ENCODE measurements at regions not wholly inside any gene's neighbourhood (a gene's known extent, or its start where the extent isn't known, plus 50 kb on each side); places are given as distances from the start of the nearest gene placed in this dataset.

- no peaks in the 10 kb centered on the region for H3K9me3 ChIP-seq (ENCODE audit: low read depth, low read length)
- H3K4me3 ChIP-seq (ENCODE audit: insufficient read depth, low read length), result no peak overlapping the region
- no peak overlapping the region for H2AFZ ChIP-seq (ENCODE audit: low read length)
- H3K4me1 ChIP-seq (ENCODE audit: insufficient read depth, low read length), result no peaks in the 10 kb centered on the region
- no peaks in the 10 kb centered on the region for H4K20me1 ChIP-seq (ENCODE audit: insufficient read depth, low read length)
- H3K4me2 ChIP-seq (ENCODE audit: insufficient read depth, low read length), result no peak overlapping the region
- no peaks in the 10 kb centered on the region for H3K79me2 ChIP-seq (ENCODE audit: insufficient read depth, low read length)
- no peaks in the 10 kb centered on the region for H3K36me3 ChIP-seq (ENCODE audit: insufficient read depth, low read length)
- no peak for DNase-seq (ENCODE audit: insufficient read length, low spot score, missing footprints)
- H3K27ac ChIP-seq (ENCODE audit: low read depth, low read length), result no peak overlapping the region
- no peaks in the 10 kb centered on the region for H3K27me3 ChIP-seq (ENCODE audit: insufficient read depth, low read length)
- no peak for TF ChIP-seq CTCF (IDR thresholded peaks at IDR 0.05; ENCODE audit: extremely low read depth, low read depth, low read length)
Measured at GRCh38 chr11:134675983-134676382, 263.9 kb upstream of the B3GAT1 start.

GRCh38 chr11:134674974-134675373, 262.9 kb upstream of the B3GAT1 start:
- H4K20me1 ChIP-seq (ENCODE audit: insufficient read depth, low read length), result no peaks in the 10 kb centered on the region
- no peaks in the 10 kb centered on the region for H3K9me3 ChIP-seq (ENCODE audit: low read depth, low read length)
- no peak overlapping the region for H2AFZ ChIP-seq (ENCODE audit: low read length)
- H3K27me3 ChIP-seq (ENCODE audit: insufficient read depth, low read length), result no peaks in the 10 kb centered on the region
- no peak overlapping the region for H3K27ac ChIP-seq (ENCODE audit: low read depth, low read length)
- DNase-seq (ENCODE audit: insufficient read length, low spot score, missing footprints), result no peak
- H3K36me3 ChIP-seq (ENCODE audit: insufficient read depth, low read length), result no peaks in the 10 kb centered on the region
- no peak overlapping the region for H3K4me3 ChIP-seq (ENCODE audit: insufficient read depth, low read length)
- no peaks in the 10 kb centered on the region for H3K79me2 ChIP-seq (ENCODE audit: insufficient read depth, low read length)
- H3K4me2 ChIP-seq (ENCODE audit: insufficient read depth, low read length), result no peak overlapping the region
- no peaks in the 10 kb centered on the region for H3K4me1 ChIP-seq (ENCODE audit: insufficient read depth, low read length)
- no peak for TF ChIP-seq CTCF (IDR thresholded peaks at IDR 0.05; ENCODE audit: extremely low read depth, low read depth, low read length)

- no peaks in the 10 kb centered on the region for H4K20me1 ChIP-seq (ENCODE audit: insufficient read depth, low read length)
- no peak overlapping the region for H3K4me3 ChIP-seq (ENCODE audit: insufficient read depth, low read length)
- no peaks in the 10 kb centered on the region for H3K79me2 ChIP-seq (ENCODE audit: insufficient read depth, low read length)
- TF ChIP-seq CTCF (IDR thresholded peaks at IDR 0.05; ENCODE audit: extremely low read depth, low read depth, low read length), result no peak
- no peaks in the 10 kb centered on the region for H3K36me3 ChIP-seq (ENCODE audit: insufficient read depth, low read length)
- H3K9me3 ChIP-seq (ENCODE audit: low read depth, low read length), result peaks cover 2% of the 10 kb centered on the region
- no peak overlapping the region for H3K4me2 ChIP-seq (ENCODE audit: insufficient read depth, low read length)
- no peaks in the 10 kb centered on the region for H3K27me3 ChIP-seq (ENCODE audit: insufficient read depth, low read length)
- no peak overlapping the region for H3K27ac ChIP-seq (ENCODE audit: low read depth, low read length)
- no peaks in the 10 kb centered on the region for H3K4me1 ChIP-seq (ENCODE audit: insufficient read depth, low read length)
- DNase-seq (ENCODE audit: insufficient read length, low spot score, missing footprints), result no peak
- H2AFZ ChIP-seq (ENCODE audit: low read length), result no peak overlapping the region
Measured at GRCh38 chr11:134670961-134671370, 258.9 kb upstream of the B3GAT1 start.

GRCh38 chr11:134670247-134670782, 258.3 kb upstream of the B3GAT1 start:
- Histone ChIP-seq H3K36me3 (ENCODE audit: insufficient read depth, low read length) (no peaks in the 10 kb centered on the region), H3K27ac (ENCODE audit: low read depth, low read length) (no peak overlapping the region), H3K4me3 (ENCODE audit: insufficient read depth, low read length) (no peak overlapping the region), H3K79me2 (ENCODE audit: insufficient read depth, low read length) (no peaks in the 10 kb centered on the region), H3K4me1 (ENCODE audit: insufficient read depth, low read length) (no peaks in the 10 kb centered on the region), H3K27me3 (ENCODE audit: insufficient read depth, low read length) (no peaks in the 10 kb centered on the region), H3K4me2 (ENCODE audit: insufficient read depth, low read length) (no peak overlapping the region), H2AFZ (ENCODE audit: low read length) (no peak overlapping the region), H4K20me1 (ENCODE audit: insufficient read depth, low read length) (no peaks in the 10 kb centered on the region), H3K9me3 (ENCODE audit: low read depth, low read length) (peaks cover 2% of the 10 kb centered on the region)
- DNase-seq (ENCODE audit: insufficient read length, low spot score, missing footprints), result no peak
- TF ChIP-seq CTCF (IDR thresholded peaks at IDR 0.05; ENCODE audit: extremely low read depth, low read depth, low read length), result no peak

Data from osteoblast (primary cell).